Natural killer cell (primary cell): ENCODE measurements at regions not wholly inside any gene's neighbourhood (a gene's known extent, or its start where the extent isn't known, plus 50 kb on each side); places are given as distances from the start of the nearest gene placed in this dataset.

Experiments used
- ATAC-seq, 3 donors: fragments of 150-1000 bp in 2 of 3; fragments of 200-7000 bp in 1 of 3; cut with Tn5 transposase; 1 replicate in 1 of 3; 2 replicates in 2 of 3; pipeline ENCODE4 v1.10.0; 2021; ENCODE audit warnings: mild to moderate bottlenecking in 2 of 3, moderate library complexity in 2 of 3
- DNase-seq, 2 donors: peaks; one replicate each; pipeline versions ENCODE4 v3.0.0 to v3.0.0-alpha.2; 2013 to 2021; ENCODE audit warnings: mixed read lengths in 1 of 2
- H3K27ac ChIP-seq: one replicate; pipeline ENCODE4 v1.5.1; 2013; ENCODE audit warnings: mild to moderate bottlenecking, low read length
- H3K27me3 ChIP-seq: one replicate; pipeline ENCODE4 v1.6.1; 2013; ENCODE audit warnings: low read length; ENCODE audit not compliant: control insufficient read depth, insufficient read depth
- H3K36me3 ChIP-seq: one replicate; pipeline ENCODE4 v1.6.1; 2013; ENCODE audit warnings: low read length; ENCODE audit not compliant: control insufficient read depth, insufficient read depth
- H3K4me1 ChIP-seq: one replicate; pipeline ENCODE4 v1.6.1; 2013; ENCODE audit warnings: low read length; ENCODE audit not compliant: control insufficient read depth, insufficient read depth
- H3K4me3 ChIP-seq: one replicate; pipeline ENCODE4 v1.5.1; 2013; ENCODE audit warnings: low read length
- H3K9me3 ChIP-seq: one replicate; pipeline ENCODE4 v1.6.1; 2013; ENCODE audit warnings: low read length; ENCODE audit not compliant: control insufficient read depth, insufficient read depth
- H3K27ac Mint-ChIP-seq, 2 donors: one replicate each; pipeline ENCODE4 v1.8.0; 2022; ENCODE audit warnings: mild to moderate bottlenecking in 2 of 2, mixed read lengths in 2 of 2, moderate library complexity in 1 of 2
- H3K27me3 Mint-ChIP-seq, 2 donors: one replicate each; pipeline ENCODE4 v1.8.0; 2022; ENCODE audit warnings: low read depth in 2 of 2, mixed read lengths in 2 of 2
- H3K36me3 Mint-ChIP-seq: one replicate; pipeline ENCODE4 v1.8.0; 2022; ENCODE audit warnings: mixed read lengths
- H3K4me1 Mint-ChIP-seq, 2 donors: one replicate each; pipeline ENCODE4 v1.8.0; 2022; ENCODE audit warnings: mixed read lengths in 2 of 2
- H3K4me3 Mint-ChIP-seq: one replicate; pipeline ENCODE4 v1.8.0; 2022; ENCODE audit warnings: mild to moderate bottlenecking, moderate library complexity, mixed read lengths
- H3K9me3 Mint-ChIP-seq, 2 donors: one replicate each; pipeline ENCODE4 v1.8.0; 2022; ENCODE audit warnings: mixed read lengths in 2 of 2
- WGBS: methylation state at CpG from one replicate; pipeline ENCODE4 v1.1.7; 2013; ENCODE audit warnings: missing lambda C conversion rate; ENCODE audit not compliant: insufficient coverage; 5-methylcytosine and 5-hydroxymethylcytosine counted together
- intact Hi-C: fragments of 100-400 bp; cut with micrococcal nuclease; formaldehyde crosslinking; loops from one replicate; pipeline ENCODE4 v1.14.2; 2022
- TF ChIP-seq, protein P1 (sequence below): fragments of 200-600 bp; IDR thresholded peaks from one replicate; pipeline ENCODE4 v1.8.0; 2022; ENCODE audit warnings: antibody characterized with exemption

DNA sequence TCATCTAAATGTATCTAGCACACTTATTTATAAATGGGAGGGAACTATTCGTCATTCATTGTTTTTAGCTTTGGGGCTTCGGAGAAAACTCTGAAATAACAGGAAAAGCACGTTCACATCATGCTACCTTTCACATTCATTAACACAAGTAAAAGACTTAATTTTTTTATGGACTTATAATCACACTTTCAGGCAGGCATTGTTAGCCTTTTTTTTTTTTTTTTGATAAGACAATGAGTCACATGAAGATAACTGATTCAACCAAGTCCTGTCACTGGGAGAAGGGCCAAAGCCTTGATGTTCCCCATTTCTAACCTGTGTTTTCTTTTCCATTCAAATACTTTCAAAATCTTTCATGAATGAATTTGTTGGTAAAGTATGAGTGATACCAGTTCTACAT, 631.3 kb upstream of the CA10 start:
- no peak for ATAC-seq
- no peaks in the 10 kb centered on the region for H3K4me1 Mint-ChIP-seq
- H3K27me3 Mint-ChIP-seq: no peaks in the 10 kb centered on the region
- Histone ChIP-seq H3K9me3 (peaks cover 6% of the 10 kb centered on the region), H3K27ac (no peak overlapping the region), H3K36me3 (no peaks in the 10 kb centered on the region), H3K4me3 (no peak overlapping the region), H3K27me3 (no peaks in the 10 kb centered on the region), H3K4me1 (no peaks in the 10 kb centered on the region)
- intact Hi-C loops: no loop called here
- H3K27ac Mint-ChIP-seq: no peak overlapping the region
- no peak overlapping the region for H3K4me3 Mint-ChIP-seq
- TF ChIP-seq, protein P1, sequence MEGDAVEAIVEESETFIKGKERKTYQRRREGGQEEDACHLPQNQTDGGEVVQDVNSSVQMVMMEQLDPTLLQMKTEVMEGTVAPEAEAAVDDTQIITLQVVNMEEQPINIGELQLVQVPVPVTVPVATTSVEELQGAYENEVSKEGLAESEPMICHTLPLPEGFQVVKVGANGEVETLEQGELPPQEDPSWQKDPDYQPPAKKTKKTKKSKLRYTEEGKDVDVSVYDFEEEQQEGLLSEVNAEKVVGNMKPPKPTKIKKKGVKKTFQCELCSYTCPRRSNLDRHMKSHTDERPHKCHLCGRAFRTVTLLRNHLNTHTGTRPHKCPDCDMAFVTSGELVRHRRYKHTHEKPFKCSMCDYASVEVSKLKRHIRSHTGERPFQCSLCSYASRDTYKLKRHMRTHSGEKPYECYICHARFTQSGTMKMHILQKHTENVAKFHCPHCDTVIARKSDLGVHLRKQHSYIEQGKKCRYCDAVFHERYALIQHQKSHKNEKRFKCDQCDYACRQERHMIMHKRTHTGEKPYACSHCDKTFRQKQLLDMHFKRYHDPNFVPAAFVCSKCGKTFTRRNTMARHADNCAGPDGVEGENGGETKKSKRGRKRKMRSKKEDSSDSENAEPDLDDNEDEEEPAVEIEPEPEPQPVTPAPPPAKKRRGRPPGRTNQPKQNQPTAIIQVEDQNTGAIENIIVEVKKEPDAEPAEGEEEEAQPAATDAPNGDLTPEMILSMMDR: no peak
- no peaks in the 10 kb centered on the region for H3K36me3 Mint-ChIP-seq
- WGBS: 75% methylated on average over 3 of the region's 3 CpGs
- DNase-seq: no peak
- peaks cover 10 to 17% of the 10 kb centered on the region in 2 donors for H3K9me3 Mint-ChIP-seq

DNA sequence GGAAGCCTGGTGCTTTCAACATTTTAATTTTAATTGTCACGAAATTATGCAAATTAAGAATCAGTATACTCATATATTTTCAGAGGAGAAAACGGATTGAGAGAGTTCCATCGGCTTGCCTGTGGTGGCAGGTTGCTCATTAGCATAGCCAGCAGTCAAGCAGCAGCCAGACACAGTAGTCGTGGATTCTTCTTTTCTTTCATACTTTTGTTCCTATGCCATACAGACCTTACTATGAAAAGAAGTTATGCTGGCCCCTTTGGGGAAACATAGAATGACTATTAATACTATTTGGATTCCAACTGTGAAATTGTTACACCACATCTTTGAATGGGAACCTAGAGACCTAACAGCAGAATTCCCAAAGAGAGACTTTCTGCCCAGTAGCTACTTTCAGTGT, 617.7 kb upstream of the CA10 start:
- no peaks in the 10 kb centered on the region for H3K9me3 ChIP-seq
- DNase-seq: no peak
- Mint-ChIP-seq H3K27ac (no peak overlapping the region), H3K27me3 (no peaks in the 10 kb centered on the region), H3K4me3 (no peak overlapping the region), H3K36me3 (no peaks in the 10 kb centered on the region), H3K9me3 (peaks cover 5 to 7% of the 10 kb centered on the region in 2 donors), H3K4me1 (no peaks in the 10 kb centered on the region)
- no peak for ATAC-seq
- no peak overlapping the region for H3K27ac ChIP-seq
- no peaks in the 10 kb centered on the region for H3K4me1 ChIP-seq
- no peak overlapping the region for H3K4me3 ChIP-seq
- WGBS: 47% methylated on average over 4 of the region's 4 CpGs
- H3K36me3 ChIP-seq: no peaks in the 10 kb centered on the region
- TF ChIP-seq, protein P1: no peak
- no peaks in the 10 kb centered on the region for H3K27me3 ChIP-seq
- intact Hi-C loops: no loop called here

DNA sequence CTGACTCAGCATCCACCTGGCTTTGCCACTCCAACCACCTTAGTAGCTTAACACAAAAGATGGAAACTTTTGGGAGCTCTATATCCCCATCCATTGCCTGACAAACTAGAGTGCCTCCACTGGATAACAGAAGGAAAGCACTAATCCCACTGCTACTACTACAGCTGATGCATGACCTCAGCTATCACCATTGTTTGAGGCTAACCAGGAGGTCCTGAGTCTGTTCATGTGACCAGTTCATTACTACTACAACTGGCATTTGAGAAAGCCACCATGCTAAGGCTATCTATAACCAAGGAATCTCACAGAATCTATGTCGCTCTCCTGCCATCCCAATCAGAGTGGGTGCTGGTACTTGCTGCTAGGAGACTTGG, 604.3 kb upstream of the CA10 start:
- Histone ChIP-seq H3K36me3 (no peaks in the 10 kb centered on the region), H3K4me1 (no peaks in the 10 kb centered on the region), H3K4me3 (no peak overlapping the region), H3K27me3 (no peaks in the 10 kb centered on the region), H3K27ac (no peak overlapping the region), H3K9me3 (peaks cover 4% of the 10 kb centered on the region)
- no peak for ATAC-seq
- H3K27me3 Mint-ChIP-seq: no peaks in the 10 kb centered on the region
- H3K27ac Mint-ChIP-seq: no peak overlapping the region
- WGBS: 70% methylated on average over 1 of the region's 1 CpG
- no peaks in the 10 kb centered on the region for H3K4me1 Mint-ChIP-seq
- DNase-seq: no peak
- TF ChIP-seq, protein P1: no peak
- intact Hi-C loops: no loop called here
- no peak overlapping the region for H3K4me3 Mint-ChIP-seq
- H3K9me3 Mint-ChIP-seq: peaks cover 8 to 20% of the 10 kb centered on the region in 2 donors
- no peaks in the 10 kb centered on the region for H3K36me3 Mint-ChIP-seq

DNA sequence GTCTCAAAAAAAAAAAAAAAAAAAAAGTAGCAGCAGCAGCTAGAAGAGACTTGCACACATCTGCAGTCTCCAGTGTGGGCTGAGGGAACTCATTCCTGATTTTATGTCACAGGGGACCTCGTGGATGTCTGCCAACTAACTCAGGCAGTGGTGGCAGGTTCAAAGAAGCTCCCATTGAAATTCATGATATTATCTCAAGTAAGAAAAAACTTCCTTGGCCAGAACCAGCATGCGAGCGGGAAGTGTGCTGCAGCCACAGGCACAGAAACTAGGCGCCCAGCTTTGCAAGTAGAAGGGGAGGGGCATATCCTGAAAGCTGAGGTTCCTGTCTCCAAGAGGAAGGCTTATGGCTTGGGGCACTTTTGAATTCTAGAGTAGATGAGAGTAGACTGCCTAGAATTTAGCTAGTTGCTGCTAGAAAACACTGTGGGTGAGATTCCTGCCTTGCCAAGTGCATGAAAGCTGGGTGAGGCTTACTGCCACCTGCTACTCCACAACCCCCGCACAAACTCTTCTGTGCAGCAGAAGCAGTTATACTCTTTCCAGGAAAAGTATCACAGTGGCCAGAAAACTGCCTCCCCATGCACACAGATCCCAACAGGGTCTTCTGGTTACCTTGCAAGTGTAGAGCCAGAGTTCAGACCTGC, 603.8 kb upstream of the CA10 start:
- ATAC-seq: no peak

More for the DNA sequence above, 603.8 kb upstream of the CA10 start:
- H3K4me3 Mint-ChIP-seq: no peak overlapping the region
- Histone ChIP-seq H3K9me3 (peaks cover 4% of the 10 kb centered on the region), H3K4me1 (no peaks in the 10 kb centered on the region), H3K36me3 (no peaks in the 10 kb centered on the region), H3K27ac (no peak overlapping the region), H3K4me3 (no peak overlapping the region), H3K27me3 (no peaks in the 10 kb centered on the region)
- DNase-seq: no peak
- no peaks in the 10 kb centered on the region for H3K27me3 Mint-ChIP-seq
- H3K27ac Mint-ChIP-seq: no peak overlapping the region
- WGBS: 55% methylated on average over 5 of the region's 5 CpGs
- no peaks in the 10 kb centered on the region for H3K4me1 Mint-ChIP-seq
- TF ChIP-seq, protein P1: no peak
- intact Hi-C loops: no loop called here
- peaks cover 8 to 20% of the 10 kb centered on the region in 2 donors for H3K9me3 Mint-ChIP-seq
- H3K36me3 Mint-ChIP-seq: no peaks in the 10 kb centered on the region
